GM19351 (cell line): ENCODE measurements at regions not wholly inside any gene's neighbourhood (a gene's known extent, or its start where the extent isn't known, plus 50 kb on each side); places are given as distances from the start of the nearest gene placed in this dataset.
"Not testable (repeated sequence)": the region's sequence is repeated elsewhere in the genome, so short reads cannot be mapped to it uniquely, and the experiment has no call there.

Experiments
- ATAC-seq: cut with Tn5 transposase; IDR thresholded peaks from one replicate; pipeline ENCODE4 v1.9.1; 2021; ENCODE audit warnings: mild to moderate bottlenecking, moderate library complexity; ENCODE audit not compliant: unreplicated experiment

GRCh38 chr18:77329651-77330050 lies 80.0 kb downstream of the GALR1 start:
- no peak for ATAC-seq

GRCh38 chr18:77334876-77335275 lies 85.2 kb downstream of the GALR1 start:
- ATAC-seq: no peak

- ATAC-seq: no peak
Measured at GRCh38 chr18:77337604-77338003, 88.0 kb downstream of the GALR1 start.

DNA sequence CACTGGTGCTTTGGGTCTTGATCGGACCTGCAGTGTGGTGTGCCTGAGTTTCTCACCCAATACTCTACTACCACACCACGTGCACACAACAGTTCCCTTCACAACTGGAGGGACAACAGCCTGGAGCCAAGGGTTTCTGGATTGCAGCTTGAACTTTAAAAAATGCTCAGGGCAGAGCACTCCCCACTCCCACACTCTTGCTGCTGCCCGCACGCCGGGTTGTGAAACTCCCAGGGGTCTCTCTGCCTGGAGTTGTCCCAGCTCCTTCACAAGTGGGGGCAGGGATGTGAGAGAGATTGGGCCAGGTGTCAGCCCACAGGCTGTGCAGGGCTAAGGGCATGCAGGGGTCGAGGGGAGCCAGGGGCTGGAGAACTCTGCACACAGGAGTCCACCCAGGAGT lies 89.4 kb downstream of the GALR1 start:
- no peak for ATAC-seq

- ATAC-seq: no peak
Measured at GRCh38 chr18:77339623-77340022, 90.0 kb downstream of the GALR1 start.

- no peak for ATAC-seq
Measured at GRCh38 chr18:77340815-77341214, 91.2 kb downstream of the GALR1 start.

DNA sequence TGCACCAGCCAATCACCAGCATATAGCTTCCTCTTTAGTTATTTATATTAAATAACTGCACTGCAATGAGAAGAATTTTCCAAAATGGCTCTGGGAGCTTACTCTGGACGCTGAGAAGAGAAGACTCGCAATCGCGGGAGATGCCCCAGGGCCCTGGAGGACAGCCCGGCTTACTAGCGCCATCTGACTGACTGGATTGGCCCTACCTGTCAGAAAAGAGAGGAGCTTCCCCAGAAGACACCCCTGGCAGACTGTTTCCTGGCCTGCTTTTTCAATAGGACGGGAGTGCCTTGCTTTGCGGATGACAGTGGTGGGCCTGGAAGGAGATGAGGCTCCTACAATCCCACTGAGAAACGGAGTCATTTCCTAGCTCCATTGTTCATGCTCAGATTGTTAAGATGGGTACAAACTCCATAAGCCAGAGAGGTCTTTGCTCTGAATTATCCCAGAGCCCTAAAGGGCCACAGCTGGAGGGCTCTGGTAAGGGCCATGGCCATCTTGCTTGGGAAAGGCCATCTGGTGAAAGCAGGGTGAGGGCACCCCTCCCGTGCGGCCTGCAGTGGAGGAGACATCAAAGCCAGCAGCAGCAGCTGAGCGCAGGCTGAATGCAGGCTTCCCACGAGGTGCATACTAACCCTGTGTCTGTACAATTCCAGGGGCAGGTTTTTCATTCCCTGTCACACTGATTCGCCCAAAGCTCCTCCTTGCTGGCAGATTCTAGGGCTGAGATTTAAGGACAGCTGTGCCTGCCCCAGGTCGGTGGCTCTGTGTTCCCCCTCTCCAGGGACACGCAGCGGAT lies 92.1 kb downstream of the GALR1 start:
- ATAC-seq: no peak

DNA sequence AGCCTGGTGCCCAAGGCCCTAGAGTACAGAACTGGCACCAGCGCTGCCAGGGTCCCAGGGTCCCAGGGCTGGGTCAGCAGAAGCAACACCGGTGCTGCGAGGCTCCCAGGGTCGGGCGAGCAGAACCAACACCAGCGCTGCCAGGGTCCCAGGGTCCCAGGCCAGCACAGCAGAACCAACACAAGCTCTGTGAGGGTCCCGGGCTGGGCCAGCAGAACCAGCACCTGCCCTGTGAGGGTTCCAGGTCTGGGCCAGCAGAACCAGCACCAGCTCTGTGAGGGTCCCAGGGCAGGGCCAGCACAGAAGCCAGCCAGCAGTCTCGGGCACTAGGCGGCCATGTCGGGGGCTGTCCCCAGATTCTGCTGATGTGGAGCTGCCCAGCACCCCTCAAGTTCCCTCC lies 93.1 kb downstream of the GALR1 start:
- no peak for ATAC-seq

DNA sequence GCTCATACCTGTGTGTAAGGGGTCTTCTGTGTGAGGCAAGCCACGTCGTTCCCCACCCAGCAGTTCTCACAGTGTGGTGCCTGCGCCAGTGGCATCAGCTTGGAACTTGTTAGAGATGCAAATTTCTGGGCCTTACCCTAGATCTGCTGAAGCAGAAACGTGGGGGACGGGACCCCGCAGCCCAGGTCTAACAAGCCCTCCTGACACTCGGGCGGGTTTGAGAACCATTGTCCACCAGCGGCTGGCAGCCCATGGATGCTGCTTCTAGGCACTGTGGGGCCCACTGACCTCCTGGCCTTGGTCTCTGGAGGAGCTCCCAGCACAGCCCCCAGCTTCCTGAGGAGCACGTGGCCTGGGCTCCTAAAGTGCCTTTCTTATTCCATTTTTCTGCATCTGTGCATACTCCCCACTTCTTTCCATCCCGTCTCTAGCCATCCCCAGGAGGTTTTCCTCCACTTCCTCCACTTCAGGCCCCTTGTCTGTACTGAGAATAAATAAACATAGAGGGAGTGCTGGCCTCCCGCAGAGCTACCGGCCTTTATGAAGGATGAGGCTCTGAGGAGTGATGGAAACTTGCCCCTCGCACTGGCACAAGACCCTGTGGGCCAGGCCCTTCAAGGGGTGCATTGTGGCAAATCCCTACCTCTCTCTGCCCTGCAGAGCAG lies 94.3 kb downstream of the GALR1 start:
- no peak for ATAC-seq

DNA sequence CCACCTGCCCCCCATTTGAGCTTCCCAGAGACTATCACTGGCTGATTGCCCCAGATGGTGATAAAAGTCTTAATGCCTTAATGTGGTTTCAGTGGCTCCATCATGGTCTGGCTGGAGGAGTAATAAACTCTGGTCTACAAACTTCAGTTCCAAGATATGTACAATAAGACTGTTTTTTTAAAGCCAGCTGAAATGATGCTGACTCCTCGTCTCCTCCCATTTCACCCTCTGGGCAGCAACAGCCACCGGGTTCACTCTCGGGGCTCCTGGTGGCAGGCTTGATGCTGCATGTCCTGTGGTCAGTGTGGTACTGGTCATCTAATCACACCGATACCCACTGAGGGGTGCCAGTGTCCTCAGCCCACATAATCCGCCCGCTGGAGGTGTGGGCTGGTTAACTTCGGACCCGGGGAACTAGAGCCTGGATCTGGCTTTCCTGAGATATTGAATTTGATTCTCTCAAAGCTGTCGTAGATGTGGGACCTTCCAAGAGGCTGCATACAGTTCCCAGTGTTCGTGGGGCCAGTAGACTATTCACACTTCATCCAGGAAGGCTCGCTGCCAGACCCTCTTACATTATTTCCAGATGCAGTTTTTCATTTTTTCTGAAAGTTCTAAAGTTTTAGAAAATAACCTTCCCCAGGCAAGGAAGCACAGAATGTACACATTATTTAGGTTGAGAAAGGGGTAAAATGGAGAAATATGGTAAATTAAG lies 95.3 kb downstream of the GALR1 start:
- no peak for ATAC-seq

GRCh38 chr18:77346208-77346810 lies 96.7 kb downstream of the GALR1 start:
- no peak for ATAC-seq

DNA sequence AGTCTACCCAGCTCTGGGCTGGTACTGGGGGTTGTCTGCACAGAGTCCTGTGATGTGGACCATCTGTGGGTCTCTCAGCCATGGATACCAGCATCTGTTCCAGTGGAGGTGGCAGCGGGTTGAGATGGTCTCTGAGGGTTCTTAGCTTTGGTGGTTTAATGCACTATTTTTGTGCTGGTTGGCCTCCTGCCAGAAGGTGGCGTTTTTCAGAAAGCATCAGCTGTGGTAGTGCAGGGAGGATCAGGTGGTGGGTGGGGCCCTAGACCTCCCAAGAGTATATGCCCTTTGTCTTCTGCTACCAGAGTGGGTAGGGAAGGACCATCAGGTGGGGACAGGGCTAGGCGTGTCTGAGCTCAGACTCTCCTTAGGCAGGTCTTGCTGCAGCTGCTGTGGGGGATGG lies 103.7 kb downstream of the GALR1 start:
- not testable (repeated sequence) for ATAC-seq

- ATAC-seq: no peak
Measured at GRCh38 chr18:77359561-77360314, 110.1 kb downstream of the GALR1 start.

GRCh38 chr18:77360315-77361190 lies 110.9 kb downstream of the GALR1 start:
- ATAC-seq: no peak

GRCh38 chr18:77361382-77361781 lies 111.7 kb downstream of the GALR1 start:
- no peak for ATAC-seq

GRCh38 chr18:77365667-77366066 lies 116.0 kb downstream of the GALR1 start:
- no peak for ATAC-seq

DNA sequence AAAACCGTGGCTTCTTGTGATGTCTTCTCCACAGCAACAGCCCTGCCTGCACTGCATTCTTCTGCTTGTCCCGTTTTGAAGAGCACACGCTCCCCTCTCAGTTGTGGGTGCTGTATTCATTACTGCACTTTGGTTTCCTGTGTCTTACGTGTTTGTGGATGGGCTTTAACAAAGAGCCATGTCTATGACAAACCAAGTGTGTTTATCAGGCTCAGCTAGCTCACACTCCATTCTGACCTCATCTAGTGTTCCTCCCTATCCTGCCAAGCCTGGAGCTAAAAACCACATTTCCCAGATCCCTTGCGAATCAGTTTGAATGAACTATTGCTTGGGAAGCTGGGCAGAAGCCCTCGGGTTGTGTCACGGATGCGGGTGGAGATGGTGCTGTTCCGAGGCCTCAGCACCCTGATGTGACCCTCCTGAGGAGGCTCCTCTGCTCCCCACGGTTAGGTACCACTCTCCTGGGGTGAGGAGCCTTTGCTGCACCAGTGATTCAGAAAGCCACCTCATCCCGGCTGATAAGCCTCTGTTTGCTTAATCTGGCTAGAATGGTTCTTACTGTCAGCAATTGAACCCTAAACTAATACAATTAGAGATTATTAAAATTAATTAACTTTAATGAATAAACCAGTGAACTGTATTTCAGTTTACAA lies 116.5 kb downstream of the GALR1 start:
- ATAC-seq: no peak

- ATAC-seq: no peak
Measured at GRCh38 chr18:77366720-77367641, 117.3 kb downstream of the GALR1 start.
